ENCODE measurements at regions not wholly inside any gene's neighbourhood (a gene's known extent, or its start where the extent isn't known, plus 50 kb on each side); places are given as distances from the start of the nearest gene placed in this dataset.

DNA sequence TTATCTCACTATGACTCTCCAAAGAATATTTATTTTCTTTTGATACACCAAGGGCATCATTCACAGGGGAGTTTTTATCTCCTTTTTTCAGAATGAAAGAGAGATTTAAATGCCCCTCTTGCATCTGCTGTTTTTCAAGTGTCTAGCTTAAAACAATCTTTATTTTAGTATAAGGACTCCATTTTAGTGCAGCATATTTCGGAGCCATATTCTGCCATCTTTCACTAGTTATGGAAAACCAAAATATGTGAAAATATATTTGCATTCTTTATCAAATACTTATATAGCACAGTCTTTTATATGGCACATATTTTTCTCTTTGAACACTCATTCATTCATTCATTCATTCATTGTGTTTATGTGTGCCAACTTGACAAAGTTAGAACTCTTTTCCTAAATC, 1130.2 kb downstream of the SLITRK5 start:
- Histone ChIP-seq H3K9me3 (no peaks in the 10 kb centered on the region), H3K27ac (no peak overlapping the region), H3K4me1 (no peaks in the 10 kb centered on the region), H3K36me3 (no peaks in the 10 kb centered on the region), H3K4me3 (no peak overlapping the region), H3K27me3 (ENCODE audit: low read depth) (no peaks in the 10 kb centered on the region)
- DNase-seq (no peak), ATAC-seq (no peak)
- TF ChIP-seq, protein P1, sequence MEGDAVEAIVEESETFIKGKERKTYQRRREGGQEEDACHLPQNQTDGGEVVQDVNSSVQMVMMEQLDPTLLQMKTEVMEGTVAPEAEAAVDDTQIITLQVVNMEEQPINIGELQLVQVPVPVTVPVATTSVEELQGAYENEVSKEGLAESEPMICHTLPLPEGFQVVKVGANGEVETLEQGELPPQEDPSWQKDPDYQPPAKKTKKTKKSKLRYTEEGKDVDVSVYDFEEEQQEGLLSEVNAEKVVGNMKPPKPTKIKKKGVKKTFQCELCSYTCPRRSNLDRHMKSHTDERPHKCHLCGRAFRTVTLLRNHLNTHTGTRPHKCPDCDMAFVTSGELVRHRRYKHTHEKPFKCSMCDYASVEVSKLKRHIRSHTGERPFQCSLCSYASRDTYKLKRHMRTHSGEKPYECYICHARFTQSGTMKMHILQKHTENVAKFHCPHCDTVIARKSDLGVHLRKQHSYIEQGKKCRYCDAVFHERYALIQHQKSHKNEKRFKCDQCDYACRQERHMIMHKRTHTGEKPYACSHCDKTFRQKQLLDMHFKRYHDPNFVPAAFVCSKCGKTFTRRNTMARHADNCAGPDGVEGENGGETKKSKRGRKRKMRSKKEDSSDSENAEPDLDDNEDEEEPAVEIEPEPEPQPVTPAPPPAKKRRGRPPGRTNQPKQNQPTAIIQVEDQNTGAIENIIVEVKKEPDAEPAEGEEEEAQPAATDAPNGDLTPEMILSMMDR (IDR thresholded peaks at IDR 0.05) = no peak
- intact Hi-C loops (cut with DNase I) = no loop called here

DNA sequence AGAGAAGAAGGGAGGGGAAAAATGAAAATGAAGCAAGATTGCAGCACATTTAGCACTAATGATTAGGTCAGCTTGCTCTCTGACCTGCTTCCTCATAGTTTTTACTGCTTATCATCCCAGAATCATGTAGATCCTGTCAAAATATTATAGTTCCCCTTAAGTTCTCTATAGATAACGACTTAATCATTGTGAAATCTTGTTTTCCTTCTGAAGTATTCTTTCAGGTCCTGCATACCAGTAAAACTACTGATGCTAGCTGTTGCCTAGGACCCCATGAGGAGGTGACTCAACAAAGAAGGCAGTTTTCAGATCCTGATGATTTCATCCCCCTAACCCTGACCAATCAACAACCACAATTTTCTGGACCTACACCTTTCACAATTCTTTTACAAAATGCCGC, 1131.7 kb downstream of the SLITRK5 start:
- intact Hi-C loops (cut with DNase I) = no loop called here

DNA sequence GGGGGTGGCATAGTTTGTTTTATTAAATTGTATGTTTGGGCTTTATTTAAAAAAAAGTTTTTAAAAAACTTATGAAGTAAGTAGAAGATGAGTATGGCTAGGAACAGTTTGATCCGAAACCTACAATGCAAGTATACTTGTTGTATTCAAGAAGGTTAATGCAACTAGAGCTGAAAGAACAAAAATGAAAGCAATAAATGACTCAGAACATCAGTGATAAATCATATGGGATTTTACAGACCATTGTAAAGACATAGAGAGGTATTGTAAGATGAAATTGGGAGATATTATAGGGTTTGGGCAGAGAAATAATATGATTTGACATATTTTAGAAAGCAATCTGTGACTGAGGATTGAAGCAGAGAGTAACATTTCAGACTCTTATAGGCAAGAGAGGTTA, 1135.3 kb downstream of the SLITRK5 start:
- Histone ChIP-seq H3K27me3 (ENCODE audit: low read depth) (no peaks in the 10 kb centered on the region), H3K4me3 (no peak overlapping the region), H3K9me3 (peaks cover 4% of the 10 kb centered on the region), H3K27ac (no peak overlapping the region), H3K36me3 (no peaks in the 10 kb centered on the region), H3K4me1 (no peaks in the 10 kb centered on the region)
- intact Hi-C loops (cut with DNase I) = no loop called here
- TF ChIP-seq, protein P1 (IDR thresholded peaks at IDR 0.05) = no peak
- no peak for ATAC-seq
- DNase-seq = no peak

More for the DNA sequence above, 1131.7 kb downstream of the SLITRK5 start:
- Histone ChIP-seq H3K4me3 (no peak overlapping the region), H3K9me3 (no peaks in the 10 kb centered on the region), H3K4me1 (no peaks in the 10 kb centered on the region), H3K36me3 (no peaks in the 10 kb centered on the region), H3K27me3 (ENCODE audit: low read depth) (no peaks in the 10 kb centered on the region), H3K27ac (no peak overlapping the region)
- no peak for DNase-seq
- TF ChIP-seq, protein P1 (IDR thresholded peaks at IDR 0.05) = no peak
- no peak for ATAC-seq

DNA sequence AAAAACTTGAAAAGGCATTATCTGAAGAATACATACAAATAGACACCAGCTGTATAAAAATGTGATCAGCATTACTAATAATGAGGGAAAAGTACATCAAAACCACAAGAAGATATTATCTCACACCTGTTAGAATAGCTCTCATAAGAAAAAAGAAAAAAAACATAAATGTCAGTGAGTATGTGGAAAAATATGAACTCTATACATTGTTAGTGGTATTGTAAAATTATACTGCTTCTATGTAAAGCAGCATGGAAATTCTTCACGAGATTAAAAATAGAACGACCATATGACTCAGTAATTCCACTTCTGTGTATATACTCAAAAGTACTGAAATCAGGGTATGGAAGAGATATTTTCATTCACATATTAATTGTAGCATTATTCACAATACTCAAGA, 1146.4 kb downstream of the SLITRK5 start:
- H3K9me3 ChIP-seq = peaks cover 10% of the 10 kb centered on the region
- DNase-seq (no peak), ATAC-seq (no peak)
- H3K27ac ChIP-seq = no peak overlapping the region
- no peaks in the 10 kb centered on the region for H3K27me3 ChIP-seq (ENCODE audit: low read depth)
- intact Hi-C loops (cut with DNase I) = no loop called here
- no peak overlapping the region for H3K4me3 ChIP-seq
- H3K4me1 ChIP-seq = no peaks in the 10 kb centered on the region
- no peaks in the 10 kb centered on the region for H3K36me3 ChIP-seq
- TF ChIP-seq, protein P1 (IDR thresholded peaks at IDR 0.05) = no peak

DNA sequence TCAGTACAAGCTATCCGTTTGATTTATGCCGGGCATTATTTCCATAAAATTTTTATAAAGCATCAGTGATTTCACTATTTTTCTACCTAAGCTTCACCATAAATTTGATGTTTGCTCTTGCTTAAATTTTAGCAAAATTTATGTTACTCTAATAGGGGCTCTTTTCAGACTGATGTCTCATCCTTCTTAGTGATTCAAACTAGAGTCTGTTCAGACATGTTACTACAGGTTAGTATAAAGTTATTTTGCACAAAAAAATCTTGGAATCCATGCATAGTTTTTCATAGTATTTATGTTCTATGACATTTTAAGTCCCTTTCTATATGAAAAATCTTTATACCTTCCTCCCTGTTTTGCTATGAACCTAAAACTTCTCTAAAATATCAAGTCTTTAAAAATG, 1151.9 kb downstream of the SLITRK5 start:
- Histone ChIP-seq H3K36me3 (no peaks in the 10 kb centered on the region), H3K9me3 (no peaks in the 10 kb centered on the region), H3K4me1 (no peaks in the 10 kb centered on the region), H3K27ac (no peak overlapping the region), H3K27me3 (ENCODE audit: low read depth) (no peaks in the 10 kb centered on the region), H3K4me3 (no peak overlapping the region)
- DNase-seq (no peak), ATAC-seq (no peak)
- intact Hi-C loops (cut with DNase I) = no loop called here
- TF ChIP-seq, protein P1 (IDR thresholded peaks at IDR 0.05) = no peak

DNA sequence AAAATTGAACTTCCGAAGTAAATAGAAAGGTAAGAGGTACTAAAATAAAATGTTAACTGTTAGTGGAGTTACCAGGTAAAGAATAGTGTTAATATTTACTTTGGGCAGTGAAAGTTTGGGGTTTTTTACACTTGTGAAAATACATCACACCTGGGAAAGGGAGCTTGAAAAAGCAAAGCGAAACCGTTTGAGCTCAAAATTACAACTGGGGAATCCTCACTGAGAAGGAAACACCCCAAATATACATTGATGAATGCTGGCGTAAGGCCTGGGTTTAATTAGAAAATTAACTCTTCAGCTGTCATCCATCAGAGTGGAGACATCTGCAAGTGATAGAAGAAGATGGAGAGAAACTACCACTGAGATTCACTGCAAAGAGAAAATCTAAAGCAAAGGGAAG, 1153.0 kb downstream of the SLITRK5 start:
- intact Hi-C loops (cut with DNase I) = no loop called here
- Histone ChIP-seq H3K36me3 (no peaks in the 10 kb centered on the region), H3K27me3 (ENCODE audit: low read depth) (no peaks in the 10 kb centered on the region), H3K4me3 (no peak overlapping the region), H3K4me1 (no peaks in the 10 kb centered on the region), H3K9me3 (no peaks in the 10 kb centered on the region), H3K27ac (no peak overlapping the region)
- no peak for DNase-seq
- TF ChIP-seq, protein P1 (IDR thresholded peaks at IDR 0.05) = no peak
- ATAC-seq = no peak

All from lower lobe of right lung (tissue), 2 donors.